ENCODE measurements at regions not wholly inside any gene's neighbourhood (a gene's known extent, or its start where the extent isn't known, plus 50 kb on each side); places are given as distances from the start of the nearest gene placed in this dataset.
"Not testable (repeated sequence)": the region's sequence is repeated elsewhere in the genome, so short reads cannot be mapped to it uniquely, and the experiment has no call there.

GRCh38 chr3:143175940-143176894 is 56.6 kb downstream of the CHST2 start:
- DNase-seq (ENCODE audit: low read depth), result not testable (repeated sequence)

- DNase-seq (ENCODE audit: low read depth), result not testable (repeated sequence)
These were observed 58.4 kb downstream of the CHST2 start for GRCh38 chr3:143177965-143178364.

GRCh38 chr3:143178775-143179548 is 59.4 kb downstream of the CHST2 start:
- DNase-seq (ENCODE audit: low read depth), result not testable (repeated sequence)

GRCh38 chr3:143179603-143180002 is 60.0 kb downstream of the CHST2 start:
- DNase-seq (ENCODE audit: low read depth), result no peak

- DNase-seq (ENCODE audit: low read depth), result not testable (repeated sequence)
These were observed 61.3 kb downstream of the CHST2 start for GRCh38 chr3:143180860-143181259.

- not testable (repeated sequence) for DNase-seq (ENCODE audit: low read depth)
These were observed 62.4 kb downstream of the CHST2 start for GRCh38 chr3:143181977-143182376.

GRCh38 chr3:143182866-143183664 is 63.5 kb downstream of the CHST2 start:
- no peak for DNase-seq (ENCODE audit: low read depth)

- no peak for DNase-seq (ENCODE audit: low read depth)
These were observed 64.0 kb downstream of the CHST2 start for GRCh38 chr3:143183665-143183964.

- DNase-seq (ENCODE audit: low read depth), result no peak
These were observed 64.5 kb downstream of the CHST2 start for GRCh38 chr3:143184099-143184498.

- no peak for DNase-seq (ENCODE audit: low read depth)
These were observed 65.8 kb downstream of the CHST2 start for GRCh38 chr3:143185401-143185800.

GRCh38 chr3:143187111-143187510 is 67.5 kb downstream of the CHST2 start:
- peak; percentile 37 for DNase-seq (ENCODE audit: low read depth)

GRCh38 chr3:143188881-143189280 is 69.3 kb downstream of the CHST2 start:
- peak; percentile 52 for DNase-seq (ENCODE audit: low read depth)

- DNase-seq (ENCODE audit: low read depth), result no peak
These were observed 70.5 kb downstream of the CHST2 start for GRCh38 chr3:143190101-143190500.

- no peak for DNase-seq (ENCODE audit: low read depth)
These were observed 72.6 kb downstream of the CHST2 start for GRCh38 chr3:143192193-143192592.

GRCh38 chr3:143200001-143200924 is 80.7 kb downstream of the CHST2 start:
- DNase-seq (ENCODE audit: low read depth), result no peak

- no peak for DNase-seq (ENCODE audit: low read depth)
These were observed 81.5 kb downstream of the CHST2 start for GRCh38 chr3:143201045-143201444.

GRCh38 chr3:143201870-143202752 is 82.5 kb downstream of the CHST2 start:
- DNase-seq (ENCODE audit: low read depth), result no peak

GRCh38 chr3:143203142-143203541 is 83.6 kb downstream of the CHST2 start:
- DNase-seq (ENCODE audit: low read depth), result no peak

- DNase-seq (ENCODE audit: low read depth), result peak; percentile 13
These were observed 84.3 kb downstream of the CHST2 start for GRCh38 chr3:143203848-143204247.

GRCh38 chr3:143206955-143207337 is 87.4 kb downstream of the CHST2 start:
- no peak for DNase-seq (ENCODE audit: low read depth)
